Upper lobe of left lung (tissue), 6 donors: ENCODE measurements at regions not wholly inside any gene's neighbourhood (a gene's known extent, or its start where the extent isn't known, plus 50 kb on each side); places are given as distances from the start of the nearest gene placed in this dataset.
"Not testable (repeated sequence)": the region's sequence is repeated elsewhere in the genome, so short reads cannot be mapped to it uniquely, and the experiment has no call there.

Experiments
- ATAC-seq, 2 donors: fragments of 200-7000 bp; cut with Tn5 transposase; one replicate each; pipeline ENCODE4 v1.9.1; 2022; ENCODE audit warnings: mild to moderate bottlenecking in 2 of 2, moderate library complexity in 2 of 2; ENCODE audit not compliant: low FRiP score in 2 of 2
- DNase-seq, 2 donors: peaks; one replicate each; pipeline ENCODE4 v3.0.0-alpha.2; 2019 to 2020
- H3K27ac ChIP-seq, 4 donors: fragments of 200-600 bp; sonication (generic); one replicate each; pipeline ENCODE4 v1.5.1; 2016 to 2019
- H3K27me3 ChIP-seq, 4 donors: fragments of 200-600 bp; sonication (generic); one replicate each; pipeline ENCODE4 v1.5.1; 2017 to 2019
- H3K36me3 ChIP-seq, 4 donors: fragments of 200-600 bp; sonication (generic); one replicate each; pipeline ENCODE4 v1.5.1; 2016 to 2019
- H3K4me1 ChIP-seq, 4 donors: fragments of 200-600 bp; sonication (generic); one replicate each; pipeline ENCODE4 v1.5.1; 2018 to 2019
- H3K4me3 ChIP-seq, 4 donors: fragments of 200-600 bp; sonication (generic); one replicate each; pipeline ENCODE4 v1.5.1; 2017 to 2019; ENCODE audit warnings: mild to moderate bottlenecking in 2 of 4, moderate library complexity in 1 of 4
- H3K9me3 ChIP-seq, 4 donors: fragments of 200-600 bp; sonication (generic); one replicate each; pipeline ENCODE4 v1.5.1; 2018 to 2019
- EP300 ChIP-seq, 4 donors: sonication (generic); formaldehyde crosslinking; IDR thresholded peaks; one replicate each; pipeline ENCODE4 v1.5.1; 2017; ENCODE audit warnings: antibody characterized with exemption in 4 of 4, control low read depth in 2 of 4
- POLR2A ChIP-seq, 4 donors: fragments of 450-650 bp; IDR thresholded peaks; one replicate each; pipeline ENCODE4 v1.5.1; 2016 to 2017; ENCODE audit warnings: antibody characterized with exemption in 4 of 4, mild to moderate bottlenecking in 2 of 4
- POLR2AphosphoS5 ChIP-seq, 2 donors: sonication (generic); formaldehyde crosslinking; IDR thresholded peaks; one replicate each; pipeline ENCODE4 v1.5.1; 2017; ENCODE audit warnings: antibody characterized with exemption in 2 of 2
- WGBS, 2 donors: methylation state at CpG; one replicate each; pipeline ENCODE4 v1.1.5; 2017 to 2018; 5-methylcytosine and 5-hydroxymethylcytosine counted together
- TF ChIP-seq, protein P1 (sequence below), 6 experiments: fragments of 450-650 bp in 4 of 6; fragments of 200-600 bp in 2 of 6; sonication (generic) in 2 of 6; IDR thresholded peaks; one replicate each; pipeline ENCODE4 v1.5.1; 2016 to 2019; ENCODE audit warnings: antibody characterized with exemption in 6 of 6
- donor health status: DM: no; HTN: no; CAD: no; lungs with moderate emphysema.
- donor health status: DM: no; HTN: yes; CAD: no; lungs with severe emphysema.

DNA sequence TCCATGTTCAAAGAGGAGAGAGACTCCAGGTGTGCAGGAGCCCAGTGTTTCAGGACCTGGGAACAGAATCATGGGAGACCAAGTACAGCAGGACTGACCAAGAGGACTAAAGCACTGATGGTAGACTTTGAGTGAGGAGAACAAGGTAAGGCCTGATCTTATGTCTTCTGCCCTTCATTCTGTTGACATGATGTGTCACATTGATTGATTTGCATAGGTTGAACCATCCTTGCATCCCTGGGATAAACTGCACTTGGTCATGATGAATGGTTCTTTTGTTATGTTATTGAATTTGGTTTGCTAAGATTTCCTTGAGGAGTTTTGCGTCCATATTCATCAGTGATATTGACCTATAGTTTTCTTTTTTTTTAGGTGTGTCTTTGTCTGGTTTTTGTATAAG is 497.0 kb downstream of the TMEM121 start:
- Histone ChIP-seq H3K4me3 (no peak overlapping the region), H3K9me3 (no peaks in the 10 kb centered on the region), H3K4me1 (peaks cover 0 to 2% (median 0%) of the 10 kb centered on the region in 4 donors), H3K27me3 (no peaks in the 10 kb centered on the region), H3K36me3 (no peaks in the 10 kb centered on the region), H3K27ac (no peak overlapping the region)
- ATAC-seq, result no peak
- DNase-seq, result no peak
- 86% methylated on average over 1 of the region's 1 CpG; no CpG with 5 or more reads in 1 of the 2 donors for WGBS, 2 donors
- TF ChIP-seq EP300 (IDR thresholded peaks at IDR 0.05), result no peak
- TF ChIP-seq, protein P1, sequence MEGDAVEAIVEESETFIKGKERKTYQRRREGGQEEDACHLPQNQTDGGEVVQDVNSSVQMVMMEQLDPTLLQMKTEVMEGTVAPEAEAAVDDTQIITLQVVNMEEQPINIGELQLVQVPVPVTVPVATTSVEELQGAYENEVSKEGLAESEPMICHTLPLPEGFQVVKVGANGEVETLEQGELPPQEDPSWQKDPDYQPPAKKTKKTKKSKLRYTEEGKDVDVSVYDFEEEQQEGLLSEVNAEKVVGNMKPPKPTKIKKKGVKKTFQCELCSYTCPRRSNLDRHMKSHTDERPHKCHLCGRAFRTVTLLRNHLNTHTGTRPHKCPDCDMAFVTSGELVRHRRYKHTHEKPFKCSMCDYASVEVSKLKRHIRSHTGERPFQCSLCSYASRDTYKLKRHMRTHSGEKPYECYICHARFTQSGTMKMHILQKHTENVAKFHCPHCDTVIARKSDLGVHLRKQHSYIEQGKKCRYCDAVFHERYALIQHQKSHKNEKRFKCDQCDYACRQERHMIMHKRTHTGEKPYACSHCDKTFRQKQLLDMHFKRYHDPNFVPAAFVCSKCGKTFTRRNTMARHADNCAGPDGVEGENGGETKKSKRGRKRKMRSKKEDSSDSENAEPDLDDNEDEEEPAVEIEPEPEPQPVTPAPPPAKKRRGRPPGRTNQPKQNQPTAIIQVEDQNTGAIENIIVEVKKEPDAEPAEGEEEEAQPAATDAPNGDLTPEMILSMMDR (IDR thresholded peaks at IDR 0.05), result no peak
- TF ChIP-seq POLR2A (IDR thresholded peaks at IDR 0.05), result no peak
- no peak for TF ChIP-seq POLR2AphosphoS5 (IDR thresholded peaks at IDR 0.05)

DNA sequence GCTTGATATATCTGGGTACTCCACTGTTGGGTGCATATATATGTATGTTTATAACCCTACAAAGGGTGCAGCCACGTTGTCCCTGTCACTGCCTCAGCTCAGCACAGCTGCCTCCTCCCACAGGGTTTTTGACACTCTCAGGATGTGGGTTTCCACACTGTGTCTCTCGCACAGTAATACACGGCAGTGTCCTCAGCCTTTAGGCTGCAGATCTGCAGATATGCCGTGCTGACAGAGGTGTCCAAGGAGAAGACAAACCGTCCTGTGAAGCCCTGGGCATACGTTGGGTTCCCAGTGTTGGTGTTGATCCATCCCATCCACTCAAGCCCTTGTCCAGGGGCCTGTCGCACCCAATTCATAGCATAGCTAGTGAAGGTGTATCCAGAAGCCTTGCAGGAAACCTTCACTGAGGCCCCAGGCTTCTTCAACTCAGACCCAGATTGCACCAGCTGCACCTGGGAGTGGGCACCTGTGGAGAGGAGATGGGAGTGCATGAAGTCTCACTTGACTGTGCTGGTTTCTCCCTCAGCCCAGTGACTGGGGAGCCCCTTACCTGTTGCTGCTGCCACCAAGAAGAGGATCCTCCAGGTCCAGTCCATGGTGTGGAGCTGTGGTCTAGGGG is 498.7 kb downstream of the TMEM121 start:
- no peaks in the 10 kb centered on the region for H3K27me3 ChIP-seq
- ATAC-seq (no peak), DNase-seq (no peak)
- TF ChIP-seq, protein P1 (IDR thresholded peaks at IDR 0.05), result no peak
- TF ChIP-seq POLR2AphosphoS5 (IDR thresholded peaks at IDR 0.05) (no peak), POLR2A (IDR thresholded peaks at IDR 0.05) (no peak), EP300 (IDR thresholded peaks at IDR 0.05) (no peak)
- 70% methylated on average over 7 of the region's 7 CpGs; no CpG with 5 or more reads in 1 of the 2 donors for WGBS, 2 donors
- no peak overlapping the region for H3K4me3 ChIP-seq
- no peaks in the 10 kb centered on the region for H3K36me3 ChIP-seq
- H3K9me3 ChIP-seq, result no peaks in the 10 kb centered on the region
- no peak overlapping the region for H3K27ac ChIP-seq
- H3K4me1 ChIP-seq, result peaks cover 0 to 3% (median 1%) of the 10 kb centered on the region in 4 donors

DNA sequence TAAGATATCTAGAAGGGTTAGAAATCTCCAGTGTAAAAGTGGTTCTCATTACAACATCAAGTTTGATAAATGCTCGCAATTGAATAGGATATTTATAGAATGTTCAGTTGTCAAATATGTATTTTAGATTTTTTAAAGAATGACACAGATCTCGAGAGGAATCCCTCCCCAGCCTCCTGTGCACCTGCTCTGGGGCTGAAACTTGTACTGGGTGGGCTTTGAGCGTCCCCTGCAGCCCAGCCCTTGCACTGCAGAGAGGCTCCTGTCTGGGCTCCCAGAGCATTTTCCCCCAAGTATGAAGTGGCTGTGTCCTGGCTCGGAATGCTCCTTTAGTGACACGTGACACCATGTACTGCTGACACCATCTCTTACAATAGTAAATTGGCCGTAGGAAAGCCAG is 499.6 kb downstream of the TMEM121 start:
- Histone ChIP-seq H3K4me1 (peaks cover 0 to 3% (median 1%) of the 10 kb centered on the region in 4 donors), H3K4me3 (no peak overlapping the region), H3K36me3 (no peaks in the 10 kb centered on the region), H3K9me3 (no peaks in the 10 kb centered on the region), H3K27me3 (no peaks in the 10 kb centered on the region), H3K27ac (no peak overlapping the region)
- TF ChIP-seq, protein P1 (IDR thresholded peaks at IDR 0.05), result no peak
- TF ChIP-seq EP300 (IDR thresholded peaks at IDR 0.05), result no peak
- TF ChIP-seq POLR2AphosphoS5 (IDR thresholded peaks at IDR 0.05), result no peak
- TF ChIP-seq POLR2A (IDR thresholded peaks at IDR 0.05), result no peak
- ATAC-seq (no peak), DNase-seq (no peak)
- 56% methylated on average over 6 of the region's 6 CpGs; no CpG with 5 or more reads in 1 of the 2 donors for WGBS, 2 donors

DNA sequence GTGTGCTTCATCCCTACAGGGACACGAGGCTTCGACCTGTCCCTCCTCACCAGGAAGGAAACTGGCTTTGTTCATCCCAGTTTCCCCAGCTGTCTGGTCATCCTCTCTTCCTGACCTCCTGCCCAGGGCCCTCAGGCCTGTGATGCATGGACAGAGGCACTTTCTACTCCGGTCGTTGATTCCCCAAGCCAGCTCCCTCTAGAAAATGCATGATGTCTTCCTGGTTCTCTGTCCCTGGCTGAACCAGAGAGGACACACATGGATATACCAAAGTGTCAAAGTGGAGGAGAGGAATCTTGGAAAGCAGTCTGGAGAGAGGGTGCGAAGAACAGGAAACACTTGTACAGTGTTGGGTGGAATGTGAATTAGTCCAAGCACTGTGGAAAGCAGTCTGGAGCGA is 501.4 kb downstream of the TMEM121 start:
- peak in 1 of 2 donors; percentile 64 for ATAC-seq
- not testable (repeated sequence) for H3K36me3 ChIP-seq, H3K27ac ChIP-seq, H3K9me3 ChIP-seq, H3K27me3 ChIP-seq, DNase-seq, H3K4me1 ChIP-seq, H3K4me3 ChIP-seq
- 53 to 73% methylated on average over 3 to 6 of the region's 6 CpGs for WGBS, 2 donors

DNA sequence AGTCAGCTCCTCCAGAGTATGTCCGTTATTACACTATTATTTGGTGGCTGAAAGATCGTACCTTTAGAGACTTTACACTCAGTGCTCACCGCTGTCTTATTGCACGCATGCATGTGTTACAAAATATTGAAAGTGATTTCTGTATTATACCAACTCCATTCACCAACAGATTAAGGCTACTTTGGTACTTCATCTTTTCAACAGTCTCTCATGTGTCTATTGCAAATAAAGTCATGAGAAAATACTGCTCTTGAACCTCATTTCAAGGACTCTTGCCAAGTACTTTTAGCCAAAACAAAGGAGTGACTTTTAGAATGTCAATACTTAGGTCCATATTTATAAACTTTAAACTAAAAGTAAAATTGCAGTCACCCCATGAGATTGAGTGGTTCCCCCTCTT is 503.6 kb downstream of the TMEM121 start:
- Histone ChIP-seq H3K27me3 (no peaks in the 10 kb centered on the region), H3K27ac (no peak overlapping the region), H3K4me1 (peaks cover 0 to 3% (median 1%) of the 10 kb centered on the region in 4 donors), H3K36me3 (no peaks in the 10 kb centered on the region), H3K9me3 (no peaks in the 10 kb centered on the region), H3K4me3 (no peak overlapping the region)
- WGBS, 2 donors, result 52 to 63% methylated on average over 4 of the region's 4 CpGs
- no peak for TF ChIP-seq EP300 (IDR thresholded peaks at IDR 0.05)
- no peak for TF ChIP-seq POLR2A (IDR thresholded peaks at IDR 0.05)
- TF ChIP-seq, protein P1 (IDR thresholded peaks at IDR 0.05), result no peak
- TF ChIP-seq POLR2AphosphoS5 (IDR thresholded peaks at IDR 0.05), result no peak
- DNase-seq (no peak), ATAC-seq (peak in 1 of 2 donors; percentile 36)
